Activated CD4-positive, alpha-beta T cell treated with anti-CD3 and anti-CD28 coated beads, Interleukin-2, amount 10 ng/mL, durations not matched to agents 24 days and 14 days (primary cell): ENCODE measurements at regions not wholly inside any gene's neighbourhood (a gene's known extent, or its start where the extent isn't known, plus 50 kb on each side); places are given as distances from the start of the nearest gene placed in this dataset.
"Not testable (repeated sequence)": the region's sequence is repeated elsewhere in the genome, so short reads cannot be mapped to it uniquely, and the experiment has no call there.

Source experiments
- DNase-seq: peaks from one replicate; pipeline ENCODE4 v3.0.0; 2022
- H3K27ac Mint-ChIP-seq: one replicate; pipeline ENCODE4 v1.8.0; 2022; ENCODE audit warnings: mild to moderate bottlenecking, mixed read lengths
- H3K27me3 Mint-ChIP-seq: one replicate; pipeline ENCODE4 v1.8.0; 2022; ENCODE audit warnings: mixed read lengths
- H3K36me3 Mint-ChIP-seq: one replicate; pipeline ENCODE4 v1.8.0; 2022; ENCODE audit warnings: low read depth, mild to moderate bottlenecking, mixed read lengths
- H3K4me1 Mint-ChIP-seq: one replicate; pipeline ENCODE4 v1.8.0; 2021; ENCODE audit warnings: mixed read lengths
- H3K4me3 Mint-ChIP-seq: one replicate; pipeline ENCODE4 v1.8.0; 2022; ENCODE audit warnings: mild to moderate bottlenecking, moderate library complexity, mixed read lengths
- H3K9me3 Mint-ChIP-seq: one replicate; pipeline ENCODE4 v1.8.0; 2021; ENCODE audit warnings: mixed read lengths
- intact Hi-C: fragments of 100-400 bp; cut with micrococcal nuclease; formaldehyde crosslinking; loops from one replicate; pipeline ENCODE4 v1.15.1; 2023

DNA sequence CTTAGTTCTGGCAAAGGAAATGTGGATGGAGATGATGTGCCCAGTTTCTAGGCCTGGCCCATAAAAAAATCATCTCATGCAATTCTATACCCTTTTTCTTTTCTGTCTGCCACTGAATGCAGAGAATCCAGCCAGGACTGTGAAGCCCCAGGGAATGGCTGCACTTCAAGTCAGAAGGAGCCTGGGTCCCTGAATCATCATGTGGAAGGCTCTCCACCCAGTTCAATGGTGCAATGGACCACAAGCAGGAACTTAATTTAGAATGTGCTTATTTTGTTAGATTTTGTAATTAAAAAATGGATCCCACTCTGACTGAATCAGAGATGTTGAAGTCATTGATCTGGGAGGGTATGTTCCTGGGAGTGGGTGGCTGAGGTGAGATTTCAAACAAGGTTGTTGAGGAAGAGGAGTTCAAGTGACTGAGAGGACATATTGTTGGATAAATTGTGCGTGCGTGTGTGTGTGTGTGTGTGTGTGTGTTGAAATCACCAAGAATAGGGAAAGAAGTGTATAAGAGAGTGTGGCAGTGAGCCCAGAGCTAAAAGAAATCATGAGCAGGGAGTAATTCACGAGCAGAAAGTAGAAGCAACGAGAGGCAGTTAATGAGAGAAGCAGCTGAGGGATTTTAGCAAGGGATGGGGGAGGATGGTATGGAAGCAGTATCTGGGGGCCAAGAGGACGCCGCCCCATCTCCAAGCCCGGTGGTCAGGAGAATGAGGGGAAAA, 125.4 kb downstream of the TMX1 start:
- Mint-ChIP-seq H3K36me3 (no peaks in the 10 kb centered on the region), H3K9me3 (no peaks in the 10 kb centered on the region), H3K27me3 (peaks cover 3% of the 10 kb centered on the region), H3K4me1 (no peaks in the 10 kb centered on the region), H3K27ac (no peak overlapping the region), H3K4me3 (no peak overlapping the region)
- intact Hi-C loops, result no loop called here
- no peak for DNase-seq

- H3K4me3 Mint-ChIP-seq, DNase-seq, H3K4me1 Mint-ChIP-seq, H3K36me3 Mint-ChIP-seq, H3K9me3 Mint-ChIP-seq, H3K27ac Mint-ChIP-seq, H3K27me3 Mint-ChIP-seq, intact Hi-C loops: not testable (repeated sequence)
Observed at GRCh38 chr14:51366460-51366859, 126.4 kb downstream of the TMX1 start.

DNA sequence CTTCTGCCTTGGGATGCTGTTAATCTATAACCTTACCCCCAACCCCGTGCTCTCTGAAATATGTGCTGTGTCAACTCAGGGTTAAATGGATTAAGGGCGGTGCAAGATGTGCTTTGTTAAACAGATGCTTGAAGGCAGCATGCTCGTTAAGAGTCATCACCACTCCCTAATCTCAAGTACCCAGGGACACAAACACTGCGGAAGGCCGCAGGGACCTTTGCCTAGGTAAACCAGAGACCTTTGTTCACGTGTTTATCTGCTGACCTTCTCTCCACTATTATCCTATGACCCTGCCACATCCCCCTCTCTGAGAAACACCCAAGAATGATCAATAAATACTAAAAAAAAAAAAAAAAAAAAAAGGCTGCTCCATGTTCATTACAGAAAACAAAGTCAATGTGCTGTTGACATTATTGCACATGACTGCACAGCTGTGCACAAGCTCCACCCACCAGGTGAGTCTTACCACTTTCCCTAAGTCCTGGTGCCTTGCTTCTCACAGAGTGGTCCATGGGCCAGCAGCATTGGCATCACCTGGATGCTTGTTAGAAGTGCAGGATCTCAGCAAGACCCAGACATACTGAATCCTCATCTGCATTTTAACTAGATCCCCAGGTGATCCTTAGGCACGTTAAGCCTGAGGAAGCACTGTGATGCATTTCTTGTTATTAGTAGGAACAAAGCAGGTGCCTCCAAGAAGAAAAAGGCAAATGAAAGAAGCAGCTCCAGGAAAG, 127.0 kb downstream of the TMX1 start:
- H3K27me3 Mint-ChIP-seq, result peaks cover 12% of the 10 kb centered on the region
- DNase-seq, H3K4me1 Mint-ChIP-seq, H3K9me3 Mint-ChIP-seq, H3K27ac Mint-ChIP-seq, H3K36me3 Mint-ChIP-seq, intact Hi-C loops, H3K4me3 Mint-ChIP-seq: not testable (repeated sequence)

DNA sequence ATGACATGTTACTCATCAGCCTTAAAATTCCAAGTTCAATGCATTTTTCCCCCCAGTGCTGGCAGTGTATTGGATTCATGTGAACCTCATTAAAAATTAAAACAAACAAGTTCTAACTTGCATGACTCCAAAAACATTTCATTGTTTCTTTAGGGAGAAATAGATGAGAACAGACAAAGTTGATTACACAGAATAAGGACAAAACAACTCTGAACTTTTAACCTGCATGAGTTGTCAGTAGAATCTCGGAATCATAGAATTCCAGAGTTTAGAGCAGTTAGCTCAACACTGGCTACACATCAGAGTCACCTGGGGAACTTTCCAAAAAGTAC, 127.5 kb downstream of the TMX1 start:
- H3K36me3 Mint-ChIP-seq, result no peaks in the 10 kb centered on the region
- no peak overlapping the region for H3K27ac Mint-ChIP-seq
- peaks cover 13% of the 10 kb centered on the region for H3K27me3 Mint-ChIP-seq
- DNase-seq, result no peak
- H3K4me1 Mint-ChIP-seq, result no peaks in the 10 kb centered on the region
- intact Hi-C loops, result no loop called here
- no peak overlapping the region for H3K4me3 Mint-ChIP-seq
- no peaks in the 10 kb centered on the region for H3K9me3 Mint-ChIP-seq

DNA sequence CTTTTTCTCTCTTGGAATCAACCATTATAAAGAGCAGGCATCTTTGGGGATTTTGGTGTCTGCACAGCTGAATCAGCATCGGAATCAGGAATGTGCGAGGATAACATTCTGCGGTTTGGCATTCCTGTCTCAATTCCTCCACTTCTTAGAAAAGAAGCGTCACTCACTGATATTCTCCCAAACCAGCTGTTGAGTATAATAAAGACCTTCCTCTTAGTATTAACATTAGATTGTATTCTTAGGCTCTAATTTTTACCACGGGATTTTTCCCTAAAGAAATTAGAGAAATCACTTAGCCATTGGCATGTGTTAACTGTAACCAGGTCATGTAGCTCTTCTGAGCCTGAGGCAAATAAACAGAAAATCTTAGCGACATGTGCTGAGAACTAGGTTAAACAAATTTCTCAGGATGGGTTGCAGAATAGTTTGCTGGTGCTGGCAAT, 128.7 kb downstream of the TMX1 start:
- Mint-ChIP-seq H3K27me3 (peaks cover 13% of the 10 kb centered on the region), H3K4me3 (no peak overlapping the region), H3K36me3 (no peaks in the 10 kb centered on the region), H3K4me1 (no peaks in the 10 kb centered on the region), H3K9me3 (no peaks in the 10 kb centered on the region), H3K27ac (no peak overlapping the region)
- intact Hi-C loops, result no loop called here
- DNase-seq, result no peak

GRCh38 chr14:51369814-51370213, 129.8 kb downstream of the TMX1 start:
- peak; percentile 62 for DNase-seq
- Mint-ChIP-seq H3K9me3 (no peaks in the 10 kb centered on the region), H3K27me3 (peaks cover 13% of the 10 kb centered on the region), H3K4me1 (no peaks in the 10 kb centered on the region), H3K27ac (no peak overlapping the region), H3K4me3 (no peak overlapping the region), H3K36me3 (no peaks in the 10 kb centered on the region)
- intact Hi-C loops, result loop anchor here (1.0 kb wide), 1 partner anchor 410 kb away; no protein-coding TSS in a partner anchor

GRCh38 chr14:51370758-51371386, 130.8 kb downstream of the TMX1 start:
- intact Hi-C loops, result loop anchor here (1.0 kb wide), 1 partner anchor 409 kb away; no protein-coding TSS in a partner anchor
- DNase-seq, result no peak

GRCh38 chr14:51377186-51377585, 137.1 kb downstream of the TMX1 start:
- H3K36me3 Mint-ChIP-seq, intact Hi-C loops, H3K4me3 Mint-ChIP-seq, H3K9me3 Mint-ChIP-seq, H3K27me3 Mint-ChIP-seq, H3K4me1 Mint-ChIP-seq, DNase-seq, H3K27ac Mint-ChIP-seq: not testable (repeated sequence)

More at GRCh38 chr14:51370758-51371386, 130.8 kb downstream of the TMX1 start:
- Mint-ChIP-seq H3K27ac (no peak overlapping the region), H3K4me1 (no peaks in the 10 kb centered on the region), H3K36me3 (no peaks in the 10 kb centered on the region), H3K4me3 (no peak overlapping the region), H3K27me3 (peaks cover 13% of the 10 kb centered on the region), H3K9me3 (no peaks in the 10 kb centered on the region)

GRCh38 chr14:51382506-51382905, 142.5 kb downstream of the TMX1 start:
- no peaks in the 10 kb centered on the region for H3K36me3 Mint-ChIP-seq
- no peak overlapping the region for H3K27ac Mint-ChIP-seq
- no peaks in the 10 kb centered on the region for H3K9me3 Mint-ChIP-seq
- H3K27me3 Mint-ChIP-seq, result peaks cover 14% of the 10 kb centered on the region
- no peak overlapping the region for H3K4me3 Mint-ChIP-seq
- no peaks in the 10 kb centered on the region for H3K4me1 Mint-ChIP-seq
- intact Hi-C loops, result no loop called here
- no peak for DNase-seq

DNA sequence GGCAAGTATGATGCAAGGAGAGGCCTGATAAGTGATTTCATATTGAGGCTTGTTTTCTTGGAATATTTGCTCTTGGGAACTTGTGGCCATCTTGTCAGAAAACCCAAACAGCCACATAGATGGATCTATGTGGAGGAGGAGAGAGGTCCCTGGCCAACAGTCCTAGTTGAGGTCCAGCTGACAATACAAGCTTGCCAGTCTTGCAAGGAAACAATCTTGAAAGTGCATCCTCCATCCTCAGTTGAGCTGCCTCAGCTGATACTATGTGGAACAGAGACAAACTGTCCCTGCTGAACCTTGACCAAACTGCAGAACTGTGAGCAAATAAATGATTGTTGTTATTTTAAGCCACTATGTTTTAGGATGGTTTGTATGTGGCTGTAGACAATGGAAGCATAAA, 146.4 kb downstream of the TMX1 start:
- Mint-ChIP-seq H3K27me3 (peaks cover 15% of the 10 kb centered on the region), H3K36me3 (no peaks in the 10 kb centered on the region), H3K4me3 (no peak overlapping the region), H3K27ac (no peak overlapping the region), H3K4me1 (no peaks in the 10 kb centered on the region), H3K9me3 (no peaks in the 10 kb centered on the region)
- intact Hi-C loops, result no loop called here
- no peak for DNase-seq

GRCh38 chr14:51386983-51387735, 147.1 kb downstream of the TMX1 start:
- no peak overlapping the region for H3K4me3 Mint-ChIP-seq
- no peaks in the 10 kb centered on the region for H3K9me3 Mint-ChIP-seq
- no peak overlapping the region for H3K27ac Mint-ChIP-seq
- H3K36me3 Mint-ChIP-seq, result no peaks in the 10 kb centered on the region
- no peaks in the 10 kb centered on the region for H3K4me1 Mint-ChIP-seq
- DNase-seq, result no peak
- intact Hi-C loops, result no loop called here
- peaks cover 14% of the 10 kb centered on the region for H3K27me3 Mint-ChIP-seq

GRCh38 chr14:51392416-51392815, 152.4 kb downstream of the TMX1 start:
- H3K27ac Mint-ChIP-seq, result no peak overlapping the region

GRCh38 chr14:51394384-51394783, 154.3 kb downstream of the TMX1 start:
- no peaks in the 10 kb centered on the region for H3K36me3 Mint-ChIP-seq
- H3K27me3 Mint-ChIP-seq, result peaks cover 5% of the 10 kb centered on the region
- H3K27ac Mint-ChIP-seq, result no peak overlapping the region
- H3K4me3 Mint-ChIP-seq, result no peak overlapping the region
- intact Hi-C loops, result no loop called here
- no peaks in the 10 kb centered on the region for H3K4me1 Mint-ChIP-seq
- no peak for DNase-seq
- H3K9me3 Mint-ChIP-seq, result no peaks in the 10 kb centered on the region

More at GRCh38 chr14:51392416-51392815, 152.4 kb downstream of the TMX1 start:
- DNase-seq, result no peak
- peaks cover 4% of the 10 kb centered on the region for H3K27me3 Mint-ChIP-seq
- no peaks in the 10 kb centered on the region for H3K9me3 Mint-ChIP-seq
- H3K36me3 Mint-ChIP-seq, result no peaks in the 10 kb centered on the region
- no peaks in the 10 kb centered on the region for H3K4me1 Mint-ChIP-seq
- intact Hi-C loops, result no loop called here
- H3K4me3 Mint-ChIP-seq, result no peak overlapping the region

GRCh38 chr14:51394804-51395203, 154.8 kb downstream of the TMX1 start:
- H3K9me3 Mint-ChIP-seq, result no peaks in the 10 kb centered on the region
- H3K27me3 Mint-ChIP-seq, result peaks cover 5% of the 10 kb centered on the region
- no peaks in the 10 kb centered on the region for H3K4me1 Mint-ChIP-seq
- H3K4me3 Mint-ChIP-seq, result no peak overlapping the region
- no peak overlapping the region for H3K27ac Mint-ChIP-seq
- H3K36me3 Mint-ChIP-seq, result no peaks in the 10 kb centered on the region
- intact Hi-C loops, result no loop called here
- DNase-seq, result no peak
